Hypothalamus (tissue), 51 donors: ENCODE measurements at regions not wholly inside any gene's neighbourhood (a gene's known extent, or its start where the extent isn't known, plus 50 kb on each side); places are given as distances from the start of the nearest gene placed in this dataset.
"Not testable (repeated sequence)": the region's sequence is repeated elsewhere in the genome, so short reads cannot be mapped to it uniquely, and the experiment has no call there.

Experiments
- DNase-seq, 51 donors: peaks; one replicate each; lab custom pipeline; 2025; lab: John Stamatoyannopoulos, UW

- no peak for DNase-seq
Observed at GRCh38 chr3:162678941-162679340, 1182.3 kb downstream of the OTOL1 start.

- no peak for DNase-seq
Observed at GRCh38 chr3:162684260-162684659, 1187.7 kb downstream of the OTOL1 start.

- no peak for DNase-seq
Observed at GRCh38 chr3:162699291-162699690, 1202.7 kb downstream of the OTOL1 start.

GRCh38 chr3:162701211-162701610 lies 1204.6 kb downstream of the OTOL1 start:
- no peak for DNase-seq

- DNase-seq, result no peak
Observed at GRCh38 chr3:162702768-162703385, 1206.3 kb downstream of the OTOL1 start.

GRCh38 chr3:162704238-162704637 lies 1207.6 kb downstream of the OTOL1 start:
- no peak for DNase-seq

- no peak for DNase-seq
Observed at GRCh38 chr3:162704799-162705385, 1208.3 kb downstream of the OTOL1 start.

GRCh38 chr3:162708394-162708793 lies 1211.8 kb downstream of the OTOL1 start:
- not testable (repeated sequence) for DNase-seq

GRCh38 chr3:162708942-162709706 lies 1212.5 kb downstream of the OTOL1 start:
- not testable (repeated sequence) for DNase-seq

GRCh38 chr3:162710332-162711112 lies 1213.9 kb downstream of the OTOL1 start:
- DNase-seq, result no peak

GRCh38 chr3:162717074-162717473 lies 1220.5 kb downstream of the OTOL1 start:
- not testable (repeated sequence) for DNase-seq

- peak in 1 of 51 donors; percentile 0 for DNase-seq
Observed at GRCh38 chr3:162718697-162719096, 1222.1 kb downstream of the OTOL1 start.

GRCh38 chr3:162719684-162720341 lies 1223.2 kb downstream of the OTOL1 start:
- DNase-seq, result no peak

- no peak for DNase-seq
Observed at GRCh38 chr3:162721736-162722135, 1225.1 kb downstream of the OTOL1 start.

- DNase-seq, result no peak
Observed at GRCh38 chr3:162722337-162722736, 1225.7 kb downstream of the OTOL1 start.

- DNase-seq, result not testable (repeated sequence)
Observed at GRCh38 chr3:162722796-162723195, 1226.2 kb downstream of the OTOL1 start.

GRCh38 chr3:162729686-162730085 lies 1233.1 kb downstream of the OTOL1 start:
- DNase-seq, result no peak

GRCh38 chr3:162731961-162732360 lies 1235.4 kb downstream of the OTOL1 start:
- not testable (repeated sequence) for DNase-seq

- no peak for DNase-seq
Observed at GRCh38 chr3:162738784-162739183, 1242.2 kb downstream of the OTOL1 start.

GRCh38 chr3:162740941-162741596 lies 1244.5 kb downstream of the OTOL1 start:
- DNase-seq, result no peak
